ENCODE measurements at regions not wholly inside any gene's neighbourhood (a gene's known extent, or its start where the extent isn't known, plus 50 kb on each side); places are given as distances from the start of the nearest gene placed in this dataset.
"Not testable (repeated sequence)": the region's sequence is repeated elsewhere in the genome, so short reads cannot be mapped to it uniquely, and the experiment has no call there.

- Histone ChIP-seq H3K9me3 (ENCODE audit: control insufficient read depth, low read length) (no peaks in the 10 kb centered on the region), H3K36me3 (ENCODE audit: control insufficient read depth, insufficient read depth, low read length) (no peaks in the 10 kb centered on the region), H3K27ac (ENCODE audit: insufficient read depth, low read length, poor library complexity, severe bottlenecking) (no peak overlapping the region), H3K27me3 (replicated peaks; ENCODE audit: control insufficient read depth, insufficient read depth, low read length, poor library complexity, severe bottlenecking) (no peaks in the 10 kb centered on the region), H3K4me1 (ENCODE audit: control insufficient read depth, insufficient read depth, low read length, poor library complexity, severe bottlenecking) (no peaks in the 10 kb centered on the region), H3K4me3 (ENCODE audit: insufficient read depth, low read depth, low read length, poor library complexity, severe bottlenecking) (no peak overlapping the region)
- DNase-seq: no peak
Measured at GRCh38 chr13:90568165-90568564, 779.3 kb upstream of the MIR17HG start.

- DNase-seq: no peak
- no peak overlapping the region for H3K4me3 ChIP-seq (ENCODE audit: insufficient read depth, low read depth, low read length, poor library complexity, severe bottlenecking)
- no peaks in the 10 kb centered on the region for H3K27me3 ChIP-seq (replicated peaks; ENCODE audit: control insufficient read depth, insufficient read depth, low read length, poor library complexity, severe bottlenecking)
- no peak overlapping the region for H3K27ac ChIP-seq (ENCODE audit: insufficient read depth, low read length, poor library complexity, severe bottlenecking)
- no peaks in the 10 kb centered on the region for H3K36me3 ChIP-seq (ENCODE audit: control insufficient read depth, insufficient read depth, low read length)
- no peaks in the 10 kb centered on the region for H3K4me1 ChIP-seq (ENCODE audit: control insufficient read depth, insufficient read depth, low read length, poor library complexity, severe bottlenecking)
- no peaks in the 10 kb centered on the region for H3K9me3 ChIP-seq (ENCODE audit: control insufficient read depth, low read length)
Measured at GRCh38 chr13:90576067-90576466, 771.4 kb upstream of the MIR17HG start.

GRCh38 chr13:90577726-90578125, 769.8 kb upstream of the MIR17HG start:
- Histone ChIP-seq H3K4me3 (ENCODE audit: insufficient read depth, low read depth, low read length, poor library complexity, severe bottlenecking) (no peak overlapping the region), H3K36me3 (ENCODE audit: control insufficient read depth, insufficient read depth, low read length) (no peaks in the 10 kb centered on the region), H3K4me1 (ENCODE audit: control insufficient read depth, insufficient read depth, low read length, poor library complexity, severe bottlenecking) (no peaks in the 10 kb centered on the region), H3K9me3 (ENCODE audit: control insufficient read depth, low read length) (no peaks in the 10 kb centered on the region), H3K27ac (ENCODE audit: insufficient read depth, low read length, poor library complexity, severe bottlenecking) (no peak overlapping the region), H3K27me3 (replicated peaks; ENCODE audit: control insufficient read depth, insufficient read depth, low read length, poor library complexity, severe bottlenecking) (no peaks in the 10 kb centered on the region)
- no peak for DNase-seq

- Histone ChIP-seq H3K9me3 (ENCODE audit: control insufficient read depth, low read length) (no peaks in the 10 kb centered on the region), H3K4me1 (ENCODE audit: control insufficient read depth, insufficient read depth, low read length, poor library complexity, severe bottlenecking) (no peaks in the 10 kb centered on the region), H3K36me3 (ENCODE audit: control insufficient read depth, insufficient read depth, low read length) (no peaks in the 10 kb centered on the region), H3K4me3 (ENCODE audit: insufficient read depth, low read depth, low read length, poor library complexity, severe bottlenecking) (no peak overlapping the region), H3K27me3 (replicated peaks; ENCODE audit: control insufficient read depth, insufficient read depth, low read length, poor library complexity, severe bottlenecking) (no peaks in the 10 kb centered on the region), H3K27ac (ENCODE audit: insufficient read depth, low read length, poor library complexity, severe bottlenecking) (no peak overlapping the region)
- DNase-seq: no peak
Measured at GRCh38 chr13:90585392-90585791, 762.1 kb upstream of the MIR17HG start.

GRCh38 chr13:90591260-90591926, 756.1 kb upstream of the MIR17HG start:
- H3K36me3 ChIP-seq (ENCODE audit: control insufficient read depth, insufficient read depth, low read length): no peaks in the 10 kb centered on the region
- H3K4me1 ChIP-seq (ENCODE audit: control insufficient read depth, insufficient read depth, low read length, poor library complexity, severe bottlenecking): no peaks in the 10 kb centered on the region

GRCh38 chr13:90591927-90592268, 755.6 kb upstream of the MIR17HG start:
- DNase-seq: no peak
- Histone ChIP-seq H3K27ac (ENCODE audit: insufficient read depth, low read length, poor library complexity, severe bottlenecking) (no peak overlapping the region), H3K4me3 (ENCODE audit: insufficient read depth, low read depth, low read length, poor library complexity, severe bottlenecking) (no peak overlapping the region), H3K9me3 (ENCODE audit: control insufficient read depth, low read length) (no peaks in the 10 kb centered on the region), H3K36me3 (ENCODE audit: control insufficient read depth, insufficient read depth, low read length) (no peaks in the 10 kb centered on the region), H3K27me3 (replicated peaks; ENCODE audit: control insufficient read depth, insufficient read depth, low read length, poor library complexity, severe bottlenecking) (no peaks in the 10 kb centered on the region), H3K4me1 (ENCODE audit: control insufficient read depth, insufficient read depth, low read length, poor library complexity, severe bottlenecking) (no peaks in the 10 kb centered on the region)

More at GRCh38 chr13:90591260-90591926, 756.1 kb upstream of the MIR17HG start:
- no peak for DNase-seq
- no peaks in the 10 kb centered on the region for H3K9me3 ChIP-seq (ENCODE audit: control insufficient read depth, low read length)
- H3K27ac ChIP-seq (ENCODE audit: insufficient read depth, low read length, poor library complexity, severe bottlenecking): no peak overlapping the region
- no peak overlapping the region for H3K4me3 ChIP-seq (ENCODE audit: insufficient read depth, low read depth, low read length, poor library complexity, severe bottlenecking)
- no peaks in the 10 kb centered on the region for H3K27me3 ChIP-seq (replicated peaks; ENCODE audit: control insufficient read depth, insufficient read depth, low read length, poor library complexity, severe bottlenecking)

GRCh38 chr13:90592943-90593342, 754.5 kb upstream of the MIR17HG start:
- no peaks in the 10 kb centered on the region for H3K4me1 ChIP-seq (ENCODE audit: control insufficient read depth, insufficient read depth, low read length, poor library complexity, severe bottlenecking)
- no peak overlapping the region for H3K27ac ChIP-seq (ENCODE audit: insufficient read depth, low read length, poor library complexity, severe bottlenecking)
- H3K9me3 ChIP-seq (ENCODE audit: control insufficient read depth, low read length): no peaks in the 10 kb centered on the region
- no peak for DNase-seq
- no peaks in the 10 kb centered on the region for H3K27me3 ChIP-seq (replicated peaks; ENCODE audit: control insufficient read depth, insufficient read depth, low read length, poor library complexity, severe bottlenecking)
- no peak overlapping the region for H3K4me3 ChIP-seq (ENCODE audit: insufficient read depth, low read depth, low read length, poor library complexity, severe bottlenecking)
- H3K36me3 ChIP-seq (ENCODE audit: control insufficient read depth, insufficient read depth, low read length): no peaks in the 10 kb centered on the region

DNA sequence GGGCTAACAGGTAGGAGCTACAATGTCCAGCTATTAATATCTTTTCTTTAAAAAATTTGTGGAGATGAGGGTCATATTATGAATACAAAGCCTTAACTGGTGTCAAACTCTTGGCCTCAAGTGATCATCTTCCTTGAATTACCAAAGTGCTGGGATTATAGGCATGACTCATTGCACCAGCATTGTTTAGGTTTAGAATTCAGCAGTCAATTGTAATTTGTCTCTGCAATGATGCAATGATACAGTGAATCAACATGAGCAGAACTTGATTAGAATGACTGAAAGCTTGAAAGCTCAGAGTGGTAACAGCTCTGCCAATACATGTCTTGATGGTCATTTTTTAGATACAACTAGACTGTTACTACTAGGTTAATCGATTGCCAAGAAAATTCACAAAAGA, 752.8 kb upstream of the MIR17HG start:
- Histone ChIP-seq H3K9me3 (ENCODE audit: control insufficient read depth, low read length) (no peaks in the 10 kb centered on the region), H3K27ac (ENCODE audit: insufficient read depth, low read length, poor library complexity, severe bottlenecking) (no peak overlapping the region)
- DNase-seq: no peak

GRCh38 chr13:90605664-90606063, 741.8 kb upstream of the MIR17HG start:
- no peaks in the 10 kb centered on the region for H3K36me3 ChIP-seq (ENCODE audit: control insufficient read depth, insufficient read depth, low read length)
- no peaks in the 10 kb centered on the region for H3K9me3 ChIP-seq (ENCODE audit: control insufficient read depth, low read length)
- H3K4me3 ChIP-seq (ENCODE audit: insufficient read depth, low read depth, low read length, poor library complexity, severe bottlenecking): no peak overlapping the region
- H3K27ac ChIP-seq (ENCODE audit: insufficient read depth, low read length, poor library complexity, severe bottlenecking): no peak overlapping the region
- no peaks in the 10 kb centered on the region for H3K4me1 ChIP-seq (ENCODE audit: control insufficient read depth, insufficient read depth, low read length, poor library complexity, severe bottlenecking)
- no peaks in the 10 kb centered on the region for H3K27me3 ChIP-seq (replicated peaks; ENCODE audit: control insufficient read depth, insufficient read depth, low read length, poor library complexity, severe bottlenecking)
- no peak for DNase-seq

More for the DNA sequence above, 752.8 kb upstream of the MIR17HG start:
- no peaks in the 10 kb centered on the region for H3K27me3 ChIP-seq (replicated peaks; ENCODE audit: control insufficient read depth, insufficient read depth, low read length, poor library complexity, severe bottlenecking)
- H3K4me3 ChIP-seq (ENCODE audit: insufficient read depth, low read depth, low read length, poor library complexity, severe bottlenecking): no peak overlapping the region
- H3K4me1 ChIP-seq (ENCODE audit: control insufficient read depth, insufficient read depth, low read length, poor library complexity, severe bottlenecking): no peaks in the 10 kb centered on the region
- H3K36me3 ChIP-seq (ENCODE audit: control insufficient read depth, insufficient read depth, low read length): no peaks in the 10 kb centered on the region

GRCh38 chr13:90606921-90607320, 740.6 kb upstream of the MIR17HG start:
- not testable (repeated sequence) for H3K4me3 ChIP-seq (ENCODE audit: insufficient read depth, low read depth, low read length, poor library complexity, severe bottlenecking); H3K36me3 ChIP-seq (ENCODE audit: control insufficient read depth, insufficient read depth, low read length); DNase-seq; H3K27ac ChIP-seq (ENCODE audit: insufficient read depth, low read length, poor library complexity, severe bottlenecking); H3K27me3 ChIP-seq (replicated peaks; ENCODE audit: control insufficient read depth, insufficient read depth, low read length, poor library complexity, severe bottlenecking); H3K9me3 ChIP-seq (ENCODE audit: control insufficient read depth, low read length); H3K4me1 ChIP-seq (ENCODE audit: control insufficient read depth, insufficient read depth, low read length, poor library complexity, severe bottlenecking)

Data from effector memory CD4-positive, alpha-beta T cell (primary cell).